Transverse colon (tissue), 3 donors: ENCODE measurements at regions not wholly inside any gene's neighbourhood (a gene's known extent, or its start where the extent isn't known, plus 50 kb on each side); places are given as distances from the start of the nearest gene placed in this dataset.

Experiments
- EP300 ChIP-seq: sonication (generic); formaldehyde crosslinking; IDR thresholded peaks from one replicate; pipeline ENCODE4 v1.6.1; 2017; ENCODE audit warnings: antibody characterized with exemption, low read depth
- POLR2A ChIP-seq: fragments of 450-650 bp; IDR thresholded peaks from one replicate; pipeline ENCODE4 v1.6.1; 2016; ENCODE audit warnings: antibody characterized with exemption, mild to moderate bottlenecking, moderate library complexity
- TF ChIP-seq, protein P1 (sequence below), 5 experiments: fragments of 200-600 bp in 3 of 5; fragments of 450-650 bp in 2 of 5; sonication (generic) in 3 of 5; IDR thresholded peaks; 1 replicate in 2 of 5; 2 replicates in 3 of 5; pipeline ENCODE4 v1.5.1; 2016 to 2017; ENCODE audit warnings: antibody characterized with exemption in 5 of 5, inconsistent platforms in 3 of 5, mild to moderate bottlenecking in 2 of 5, moderate library complexity in 1 of 5

DNA sequence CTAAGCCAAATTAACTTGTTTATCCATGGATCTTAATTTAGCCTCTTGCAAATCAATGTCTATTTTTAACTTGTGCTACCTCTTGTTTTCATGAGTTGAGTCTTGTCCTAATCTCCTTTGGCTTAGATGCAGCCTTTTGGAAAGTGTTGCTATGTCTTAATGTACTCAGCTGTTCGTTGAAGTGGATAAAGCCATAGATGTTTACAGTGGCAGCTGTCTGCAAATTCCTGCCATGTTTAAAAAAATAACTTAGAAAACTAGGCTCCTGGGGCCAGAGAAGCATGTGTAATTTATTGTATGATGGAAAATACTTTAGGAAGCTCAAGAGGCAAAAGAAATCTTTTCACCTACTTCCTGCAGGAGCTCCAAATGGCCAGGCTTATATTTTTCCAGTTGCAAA lies 253.1 kb upstream of the RHOBTB1 start:
- TF ChIP-seq, protein P1, sequence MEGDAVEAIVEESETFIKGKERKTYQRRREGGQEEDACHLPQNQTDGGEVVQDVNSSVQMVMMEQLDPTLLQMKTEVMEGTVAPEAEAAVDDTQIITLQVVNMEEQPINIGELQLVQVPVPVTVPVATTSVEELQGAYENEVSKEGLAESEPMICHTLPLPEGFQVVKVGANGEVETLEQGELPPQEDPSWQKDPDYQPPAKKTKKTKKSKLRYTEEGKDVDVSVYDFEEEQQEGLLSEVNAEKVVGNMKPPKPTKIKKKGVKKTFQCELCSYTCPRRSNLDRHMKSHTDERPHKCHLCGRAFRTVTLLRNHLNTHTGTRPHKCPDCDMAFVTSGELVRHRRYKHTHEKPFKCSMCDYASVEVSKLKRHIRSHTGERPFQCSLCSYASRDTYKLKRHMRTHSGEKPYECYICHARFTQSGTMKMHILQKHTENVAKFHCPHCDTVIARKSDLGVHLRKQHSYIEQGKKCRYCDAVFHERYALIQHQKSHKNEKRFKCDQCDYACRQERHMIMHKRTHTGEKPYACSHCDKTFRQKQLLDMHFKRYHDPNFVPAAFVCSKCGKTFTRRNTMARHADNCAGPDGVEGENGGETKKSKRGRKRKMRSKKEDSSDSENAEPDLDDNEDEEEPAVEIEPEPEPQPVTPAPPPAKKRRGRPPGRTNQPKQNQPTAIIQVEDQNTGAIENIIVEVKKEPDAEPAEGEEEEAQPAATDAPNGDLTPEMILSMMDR (IDR thresholded peaks at IDR 0.05), result no peak
- TF ChIP-seq POLR2A, result no peak
- no peak for TF ChIP-seq EP300
